AG10803 (cell line): ENCODE measurements at regions not wholly inside any gene's neighbourhood (a gene's known extent, or its start where the extent isn't known, plus 50 kb on each side); places are given as distances from the start of the nearest gene placed in this dataset.

ENCODE experiments used
- DNase-seq: peaks from one replicate; pipeline ENCODE4 v3.0.0; 2010; ENCODE audit warnings: low read depth
- H3K4me3 ChIP-seq: 2 replicates; pipeline ENCODE4 v1.5.1; 2011; ENCODE audit warnings: mild to moderate bottlenecking, low read length, control low read depth
- TF ChIP-seq, protein P1 (sequence below): conservative IDR thresholded peaks from 2 replicates; pipeline ENCODE4 v1.5.1; 2011; ENCODE audit warnings: mild to moderate bottlenecking, low read length, control low read depth, inconsistent platforms

DNA sequence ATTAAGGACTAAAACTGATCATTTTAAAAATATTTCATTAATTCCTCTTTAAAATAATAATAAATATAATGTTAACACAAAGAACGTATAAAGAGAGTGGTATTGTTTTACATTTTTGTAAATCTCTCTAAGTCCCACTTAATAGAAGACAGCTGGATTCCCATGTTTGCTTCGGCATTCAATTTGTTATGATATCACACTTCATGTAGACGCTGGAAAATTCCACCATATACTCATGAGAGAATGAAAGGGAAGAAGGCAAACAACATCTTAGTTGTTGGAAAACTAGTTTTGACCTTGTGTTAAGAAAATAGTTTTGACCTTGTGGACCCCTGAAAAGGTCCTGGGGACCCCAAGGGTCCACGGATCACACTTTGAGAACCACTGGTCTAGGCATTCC, 85.3 kb upstream of the MGMT start:
- H3K4me3 ChIP-seq = no peak overlapping the region
- TF ChIP-seq, protein P1, sequence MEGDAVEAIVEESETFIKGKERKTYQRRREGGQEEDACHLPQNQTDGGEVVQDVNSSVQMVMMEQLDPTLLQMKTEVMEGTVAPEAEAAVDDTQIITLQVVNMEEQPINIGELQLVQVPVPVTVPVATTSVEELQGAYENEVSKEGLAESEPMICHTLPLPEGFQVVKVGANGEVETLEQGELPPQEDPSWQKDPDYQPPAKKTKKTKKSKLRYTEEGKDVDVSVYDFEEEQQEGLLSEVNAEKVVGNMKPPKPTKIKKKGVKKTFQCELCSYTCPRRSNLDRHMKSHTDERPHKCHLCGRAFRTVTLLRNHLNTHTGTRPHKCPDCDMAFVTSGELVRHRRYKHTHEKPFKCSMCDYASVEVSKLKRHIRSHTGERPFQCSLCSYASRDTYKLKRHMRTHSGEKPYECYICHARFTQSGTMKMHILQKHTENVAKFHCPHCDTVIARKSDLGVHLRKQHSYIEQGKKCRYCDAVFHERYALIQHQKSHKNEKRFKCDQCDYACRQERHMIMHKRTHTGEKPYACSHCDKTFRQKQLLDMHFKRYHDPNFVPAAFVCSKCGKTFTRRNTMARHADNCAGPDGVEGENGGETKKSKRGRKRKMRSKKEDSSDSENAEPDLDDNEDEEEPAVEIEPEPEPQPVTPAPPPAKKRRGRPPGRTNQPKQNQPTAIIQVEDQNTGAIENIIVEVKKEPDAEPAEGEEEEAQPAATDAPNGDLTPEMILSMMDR = no peak
- DNase-seq = no peak

DNA sequence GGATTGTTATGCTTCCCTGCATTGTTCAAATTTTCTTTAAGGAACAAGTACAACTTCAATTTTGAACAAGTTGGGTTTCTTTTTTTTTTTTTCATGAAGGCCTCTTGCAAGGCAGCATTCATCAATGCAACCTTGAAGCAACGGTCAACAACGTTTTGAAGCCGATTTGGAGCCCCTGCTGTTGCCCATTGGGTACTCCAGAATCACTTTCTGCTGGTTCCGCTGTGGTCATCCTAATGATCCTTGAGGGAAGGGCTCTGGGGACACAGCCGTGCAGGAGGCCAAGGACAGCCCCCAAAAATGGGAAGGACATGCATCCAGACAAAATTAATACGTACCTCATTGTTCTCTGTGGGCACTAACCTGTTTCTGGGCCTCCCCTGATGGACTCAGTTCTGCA, 84.6 kb upstream of the MGMT start:
- no peak overlapping the region for H3K4me3 ChIP-seq
- TF ChIP-seq, protein P1 = no peak
- DNase-seq = no peak

- TF ChIP-seq, protein P1 = no peak
- DNase-seq = no peak
- H3K4me3 ChIP-seq = no peak overlapping the region
These were observed 83.4 kb upstream of the MGMT start for GRCh38 chr10:129383651-129384050.

GRCh38 chr10:129385600-129385999, 81.4 kb upstream of the MGMT start:
- no peak overlapping the region for H3K4me3 ChIP-seq
- TF ChIP-seq, protein P1 = no peak
- DNase-seq = no peak

GRCh38 chr10:129386415-129387257, 80.4 kb upstream of the MGMT start:
- no peak overlapping the region for H3K4me3 ChIP-seq
- TF ChIP-seq, protein P1 = no peak
- no peak for DNase-seq

GRCh38 chr10:129387258-129387525, 79.8 kb upstream of the MGMT start:
- H3K4me3 ChIP-seq = no peak overlapping the region
- no peak for DNase-seq
- TF ChIP-seq, protein P1 = no peak

- no peak for DNase-seq
- TF ChIP-seq, protein P1 = no peak
- no peak overlapping the region for H3K4me3 ChIP-seq
These were observed 78.6 kb upstream of the MGMT start for GRCh38 chr10:129388435-129388834.
